ENCODE measurements at regions not wholly inside any gene's neighbourhood (a gene's known extent, or its start where the extent isn't known, plus 50 kb on each side); places are given as distances from the start of the nearest gene placed in this dataset.

DNA sequence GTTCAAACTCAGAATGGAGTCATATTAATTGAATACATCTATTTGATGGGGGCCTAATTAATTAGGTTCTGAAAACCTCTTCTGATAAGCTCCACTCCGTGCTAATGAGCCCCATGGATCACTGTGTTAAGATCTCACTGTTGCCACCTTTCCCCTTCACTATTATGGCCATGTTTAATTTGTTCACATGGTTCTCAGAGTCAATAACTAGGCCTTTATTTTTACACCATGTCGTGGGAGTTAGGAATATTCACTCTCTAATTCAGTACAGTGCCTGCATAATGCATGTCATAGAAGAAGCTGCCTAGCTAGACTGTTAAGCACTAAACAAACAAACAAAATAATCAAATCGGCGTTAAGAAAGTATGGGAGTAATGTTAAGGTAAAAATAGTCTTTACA, 84.9 kb downstream of the EDEM1 start:
- TF ChIP-seq CTCF (IDR thresholded peaks at IDR 0.05) (no peak), EP300 (IDR thresholded peaks at IDR 0.05) (no peak)
